IMR-90 (cell line): ENCODE measurements at regions not wholly inside any gene's neighbourhood (a gene's known extent, or its start where the extent isn't known, plus 50 kb on each side); places are given as distances from the start of the nearest gene placed in this dataset.

Experiments used
- ATAC-seq: fragments of 200-7000 bp; cut with Tn5 transposase; 2 replicates; pipeline ENCODE4 v1.9.1; 2020; ENCODE audit warnings: low read depth, mild to moderate bottlenecking, moderate library complexity
- BruUV-seq: library from RNA; stranded (reverse); fragments of 400-500 nt; replicated peaks from 2 replicates; lab custom pipeline; 2021; lab: Mats Ljungman, UMichigan
- CTCF ChIA-PET: fragments of 300-600 bp; formaldehyde crosslinking; extraction: SDS; loops from one replicate; lab custom pipeline; 2021; ENCODE audit warnings: antibody characterized with exemption; lab: Yijun Ruan, JAX
- POLR2A ChIA-PET: fragments of 300-600 bp; sonication (Branson Sonifier 250); formaldehyde crosslinking; loops from one replicate; lab custom pipeline; 2022; ENCODE audit warnings: antibody characterized with exemption; ENCODE audit not compliant: unreplicated experiment; lab: Charles Lee
- DNase-seq: peaks from one replicate; pipeline ENCODE4 v3.0.0; 2013
- H2AFZ ChIP-seq: replicated peaks from 2 replicates; pipeline ENCODE3; 2013; ENCODE audit warnings: low read length, mild to moderate bottlenecking; ENCODE audit not compliant: poor library complexity
- H2AK5ac ChIP-seq: 2 replicates; pipeline ENCODE4 v1.6.1; 2013; ENCODE audit warnings: low read depth, low read length, inconsistent platforms
- H2AK9ac ChIP-seq: replicated peaks from 2 replicates; pipeline ENCODE3; 2013; ENCODE audit warnings: mild to moderate bottlenecking, low read depth, low read length, moderate library complexity; ENCODE audit not compliant: poor library complexity
- H2BK120ac ChIP-seq: 2 replicates; pipeline ENCODE4 v1.6.1; 2013; ENCODE audit warnings: low read depth, low read length, inconsistent platforms
- H2BK15ac ChIP-seq: 3 replicates; pipeline ENCODE4 v1.6.1; 2013; ENCODE audit warnings: low read depth, low read length, inconsistent platforms
- H2BK20ac ChIP-seq: 2 replicates; pipeline ENCODE4 v1.6.1; 2013; ENCODE audit warnings: low read depth, mild to moderate bottlenecking, inconsistent platforms, low read length, moderate library complexity
- H2BK5ac ChIP-seq: 2 replicates; pipeline ENCODE4 v1.6.1; 2013; ENCODE audit warnings: mild to moderate bottlenecking, low read depth, low read length, inconsistent platforms; ENCODE audit not compliant: poor library complexity, severe bottlenecking
- H3K14ac ChIP-seq: replicated peaks from 2 replicates; pipeline ENCODE4 v1.6.1; 2013; ENCODE audit warnings: low read depth, low read length, inconsistent platforms
- H3K18ac ChIP-seq: 2 replicates; pipeline ENCODE4 v1.6.1; 2013; ENCODE audit warnings: low read depth, low read length, control low read depth
- H3K23ac ChIP-seq: 2 replicates; pipeline ENCODE4 v1.6.1; 2013; ENCODE audit warnings: low read depth, low read length, inconsistent platforms
- H3K27ac ChIP-seq: 2 replicates; pipeline ENCODE4 v1.5.1; 2013; ENCODE audit warnings: mild to moderate bottlenecking, control low read depth, low read length; ENCODE audit not compliant: insufficient read depth
- H3K27me3 ChIP-seq: 2 replicates; pipeline ENCODE4 v1.6.1; 2013; ENCODE audit warnings: low read length; ENCODE audit not compliant: control insufficient read depth, insufficient read depth
- H3K36me3 ChIP-seq: 2 replicates; pipeline ENCODE4 v1.6.1; 2013; ENCODE audit warnings: low read length, mixed read lengths; ENCODE audit not compliant: control insufficient read depth, insufficient read depth
- H3K4ac ChIP-seq: 2 replicates; pipeline ENCODE4 v1.6.1; 2013; ENCODE audit warnings: low read depth, low read length, inconsistent platforms
- H3K4me1 ChIP-seq: 2 replicates; pipeline ENCODE4 v1.6.1; 2013; ENCODE audit warnings: low read length, mixed read lengths; ENCODE audit not compliant: control insufficient read depth, insufficient read depth
- H3K4me2 ChIP-seq: 2 replicates; pipeline ENCODE4 v1.6.1; 2013; ENCODE audit warnings: low read depth, mild to moderate bottlenecking, control low read depth, low read length, moderate library complexity
- H3K4me3 ChIP-seq: 2 replicates; pipeline ENCODE4 v1.5.1; 2013; ENCODE audit warnings: low read depth, mild to moderate bottlenecking, control low read depth, low read length, moderate library complexity; ENCODE audit not compliant: insufficient read depth
- H3K56ac ChIP-seq: 2 replicates; pipeline ENCODE4 v1.6.1; 2013; ENCODE audit warnings: low read length, inconsistent platforms; ENCODE audit not compliant: insufficient read depth; ENCODE audit errors: extremely low read depth
- H3K79me1 ChIP-seq, 2 experiments: 2 replicates each; pipeline ENCODE4 v1.6.1; 2013; ENCODE audit warnings: low read length in 2 of 2, inconsistent platforms in 1 of 2, low read depth in 1 of 2
- H3K9ac ChIP-seq: 2 replicates; pipeline ENCODE4 v1.6.1; 2013; ENCODE audit warnings: low read depth, low read length, control low read depth
- H3K9me1 ChIP-seq: 2 replicates; pipeline ENCODE4 v1.6.1; 2013; ENCODE audit warnings: low read length, inconsistent platforms; ENCODE audit not compliant: insufficient read depth
- H3K9me3 ChIP-seq: 2 replicates; pipeline ENCODE4 v1.6.1; 2013; ENCODE audit warnings: low read length; ENCODE audit not compliant: control insufficient read depth, insufficient read depth
- H4K20me1 ChIP-seq: 2 replicates; pipeline ENCODE4 v1.6.1; 2013; ENCODE audit warnings: low read length, inconsistent platforms; ENCODE audit not compliant: insufficient read depth
- H4K5ac ChIP-seq: 2 replicates; pipeline ENCODE4 v1.6.1; 2013; ENCODE audit warnings: mild to moderate bottlenecking, low read depth, low read length, control low read depth
- H4K8ac ChIP-seq, 2 experiments: 2 replicates each; pipeline ENCODE4 v1.6.1; 2013; ENCODE audit warnings: low read depth in 2 of 2, low read length in 2 of 2, control low read depth in 1 of 2, inconsistent platforms in 1 of 2
- H4K91ac ChIP-seq: 2 replicates; pipeline ENCODE4 v1.6.1; 2013; ENCODE audit warnings: low read depth, low read length, inconsistent platforms; ENCODE audit not compliant: insufficient read depth
- FOS ChIP-seq: fragments of 150-350 bp; IDR thresholded peaks from 2 replicates; pipeline ENCODE4 v1.6.1; 2016; ENCODE audit warnings: low read depth, low read length
- MAFK ChIP-seq: IDR thresholded peaks from 2 replicates; pipeline ENCODE4 v1.6.1; 2012; ENCODE audit warnings: low read depth, low read length, improper control_type of control experiment
- MAZ ChIP-seq: IDR thresholded peaks from 2 replicates; pipeline ENCODE4 v1.6.1; 2012; ENCODE audit warnings: low read depth, mild to moderate bottlenecking, low read length, improper control_type of control experiment, moderate library complexity, borderline replicate concordance
- NFE2L2 ChIP-seq: fragments of 150-350 bp; IDR thresholded peaks from 2 replicates; pipeline ENCODE4 v1.6.1; 2016; ENCODE audit warnings: low read depth, mild to moderate bottlenecking, low read length
- POLR2A ChIP-seq: IDR thresholded peaks from 2 replicates; pipeline ENCODE4 v1.6.1; 2012; ENCODE audit warnings: mild to moderate bottlenecking, low read depth, low read length
- WGBS, 2 experiments: methylation state at CpG; one replicate each; pipeline versions ENCODE4 v1.1.5 to v1.1.7; 2013; ENCODE audit warnings: missing lambda C conversion rate in 2 of 2; ENCODE audit not compliant: insufficient read length in 1 of 2; ENCODE audit errors: extremely low coverage in 2 of 2; 5-methylcytosine and 5-hydroxymethylcytosine counted together
- dilution Hi-C: fragments of 300-500 bp; cut with HindIII; formaldehyde crosslinking; loops from one replicate; pipeline ENCODE4 v1.14.3; 2018; ENCODE audit warnings: low sequenced_read_pairs; ENCODE audit not compliant: unreplicated experiment
- in situ Hi-C: fragments of 300-500 bp; cut with MboI; formaldehyde crosslinking; loops from 3 replicates; pipeline ENCODE4 v1.14.3; 2019; ENCODE audit warnings: low sequenced_read_pairs, inconsistent platforms, mixed read lengths
- intact Hi-C: fragments of 100-400 bp; cut with micrococcal nuclease; formaldehyde crosslinking; loops from 2 replicates; pipeline ENCODE4 v1.10.0; 2022
- TF ChIP-seq, protein P1 (sequence below): fragments of 150-350 bp; IDR thresholded peaks from 2 replicates; pipeline ENCODE4 v1.6.1; 2017; ENCODE audit warnings: mild to moderate bottlenecking, antibody characterized with exemption, low read length, low read depth
- TF ChIP-seq, protein P2 (sequence below): conservative IDR thresholded peaks from 2 replicates; pipeline ENCODE4 v1.5.1; 2012; ENCODE audit warnings: mild to moderate bottlenecking, low read depth, low read length, improper control_type of control experiment
- TF ChIP-seq, protein P3 (sequence below): fragments of 150-350 bp; IDR thresholded peaks from 2 replicates; pipeline ENCODE4 v1.6.1; 2016; ENCODE audit warnings: low read depth, mild to moderate bottlenecking, low read length, moderate library complexity, borderline replicate concordance

DNA sequence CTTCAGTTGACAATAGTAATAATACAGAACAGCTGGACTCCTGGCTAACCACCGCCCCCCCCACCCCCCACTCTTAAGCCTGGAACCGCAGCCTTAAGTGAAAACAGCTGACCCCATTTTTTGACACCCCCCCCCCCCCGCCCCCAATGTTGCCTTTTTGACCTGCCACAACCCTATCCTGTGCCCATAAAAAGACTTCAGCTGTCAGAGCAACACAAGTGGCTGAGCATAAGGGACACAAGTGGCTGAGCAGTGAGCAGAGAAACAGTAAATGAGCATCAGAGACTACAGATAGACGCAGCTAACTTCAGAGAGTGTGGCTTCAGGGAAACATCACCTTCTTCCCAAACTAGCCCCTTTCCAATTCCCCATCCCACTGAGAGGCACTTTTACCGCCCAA, 1493.8 kb downstream of the LRRC4C start:
- no peaks in the 10 kb centered on the region for H3K36me3 ChIP-seq
- CTCF ChIA-PET: no interaction called here
- peaks cover 13% of the 10 kb centered on the region for H3K9me3 ChIP-seq

More for the DNA sequence above, 1493.8 kb downstream of the LRRC4C start:
- H4K8ac ChIP-seq: no peak overlapping the region
- H3K27me3 ChIP-seq: no peaks in the 10 kb centered on the region
- H4K5ac ChIP-seq: no peak overlapping the region
- no peak overlapping the region for H2AK9ac ChIP-seq
- no peak overlapping the region for H3K56ac ChIP-seq
- H3K9me1 ChIP-seq: no peaks in the 10 kb centered on the region
- no peak overlapping the region for H2AFZ ChIP-seq
- no TSS peak for BruUV-seq
- dilution Hi-C loops: no loop called here
- H3K4me2 ChIP-seq: no peak overlapping the region
- H3K9ac ChIP-seq: no peak overlapping the region
- no peaks in the 10 kb centered on the region for H3K4me1 ChIP-seq
- H2BK15ac ChIP-seq: no peak overlapping the region
- no peak for DNase-seq
- ATAC-seq: no peak
- no peak overlapping the region for H3K18ac ChIP-seq
- no peak for TF ChIP-seq MAZ
- TF ChIP-seq, protein P1, sequence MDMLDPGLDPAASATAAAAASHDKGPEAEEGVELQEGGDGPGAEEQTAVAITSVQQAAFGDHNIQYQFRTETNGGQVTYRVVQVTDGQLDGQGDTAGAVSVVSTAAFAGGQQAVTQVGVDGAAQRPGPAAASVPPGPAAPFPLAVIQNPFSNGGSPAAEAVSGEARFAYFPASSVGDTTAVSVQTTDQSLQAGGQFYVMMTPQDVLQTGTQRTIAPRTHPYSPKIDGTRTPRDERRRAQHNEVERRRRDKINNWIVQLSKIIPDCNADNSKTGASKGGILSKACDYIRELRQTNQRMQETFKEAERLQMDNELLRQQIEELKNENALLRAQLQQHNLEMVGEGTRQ: no peak
- no peak for TF ChIP-seq MAFK
- TF ChIP-seq, protein P2, sequence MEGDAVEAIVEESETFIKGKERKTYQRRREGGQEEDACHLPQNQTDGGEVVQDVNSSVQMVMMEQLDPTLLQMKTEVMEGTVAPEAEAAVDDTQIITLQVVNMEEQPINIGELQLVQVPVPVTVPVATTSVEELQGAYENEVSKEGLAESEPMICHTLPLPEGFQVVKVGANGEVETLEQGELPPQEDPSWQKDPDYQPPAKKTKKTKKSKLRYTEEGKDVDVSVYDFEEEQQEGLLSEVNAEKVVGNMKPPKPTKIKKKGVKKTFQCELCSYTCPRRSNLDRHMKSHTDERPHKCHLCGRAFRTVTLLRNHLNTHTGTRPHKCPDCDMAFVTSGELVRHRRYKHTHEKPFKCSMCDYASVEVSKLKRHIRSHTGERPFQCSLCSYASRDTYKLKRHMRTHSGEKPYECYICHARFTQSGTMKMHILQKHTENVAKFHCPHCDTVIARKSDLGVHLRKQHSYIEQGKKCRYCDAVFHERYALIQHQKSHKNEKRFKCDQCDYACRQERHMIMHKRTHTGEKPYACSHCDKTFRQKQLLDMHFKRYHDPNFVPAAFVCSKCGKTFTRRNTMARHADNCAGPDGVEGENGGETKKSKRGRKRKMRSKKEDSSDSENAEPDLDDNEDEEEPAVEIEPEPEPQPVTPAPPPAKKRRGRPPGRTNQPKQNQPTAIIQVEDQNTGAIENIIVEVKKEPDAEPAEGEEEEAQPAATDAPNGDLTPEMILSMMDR: no peak
- TF ChIP-seq, protein P3, sequence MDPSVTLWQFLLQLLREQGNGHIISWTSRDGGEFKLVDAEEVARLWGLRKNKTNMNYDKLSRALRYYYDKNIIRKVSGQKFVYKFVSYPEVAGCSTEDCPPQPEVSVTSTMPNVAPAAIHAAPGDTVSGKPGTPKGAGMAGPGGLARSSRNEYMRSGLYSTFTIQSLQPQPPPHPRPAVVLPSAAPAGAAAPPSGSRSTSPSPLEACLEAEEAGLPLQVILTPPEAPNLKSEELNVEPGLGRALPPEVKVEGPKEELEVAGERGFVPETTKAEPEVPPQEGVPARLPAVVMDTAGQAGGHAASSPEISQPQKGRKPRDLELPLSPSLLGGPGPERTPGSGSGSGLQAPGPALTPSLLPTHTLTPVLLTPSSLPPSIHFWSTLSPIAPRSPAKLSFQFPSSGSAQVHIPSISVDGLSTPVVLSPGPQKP: no peak
- no peak for TF ChIP-seq NFE2L2
- TF ChIP-seq FOS: no peak
- no peak for TF ChIP-seq POLR2A
- H2BK5ac ChIP-seq: no peak overlapping the region
- no peak overlapping the region for H2AK5ac ChIP-seq
- no peaks in the 10 kb centered on the region for H4K20me1 ChIP-seq
- no peak overlapping the region for H2BK120ac ChIP-seq
- H3K4ac ChIP-seq: no peak overlapping the region
- no CpG with 5 or more reads among the region's 5 CpGs for WGBS, 2 experiments
- H3K27ac ChIP-seq: no peak overlapping the region
- H2BK20ac ChIP-seq: no peak overlapping the region
- H3K23ac ChIP-seq: no peak overlapping the region
- in situ Hi-C loops: no loop called here
- intact Hi-C loops: no loop called here
- no peak overlapping the region for H4K91ac ChIP-seq
- no peak overlapping the region for H3K14ac ChIP-seq
- no peak overlapping the region for H3K4me3 ChIP-seq
- POLR2A ChIA-PET: no interaction called here
- H3K79me1 ChIP-seq: no peaks in the 10 kb centered on the region
